MG63 (cell line): ENCODE measurements at regions not wholly inside any gene's neighbourhood (a gene's known extent, or its start where the extent isn't known, plus 50 kb on each side); places are given as distances from the start of the nearest gene placed in this dataset.
"Not testable (repeated sequence)": the region's sequence is repeated elsewhere in the genome, so short reads cannot be mapped to it uniquely, and the experiment has no call there.

ENCODE experiments used
- DNase-seq: peaks from one replicate; pipeline ENCODE4 v3.0.0-alpha.2; 2020
- H3K27me3 ChIP-seq: fragments of 250-450 bp; sonication (Bioruptor Pico); 2 replicates; pipeline ENCODE4 v1.5.1; 2020; ENCODE audit warnings: mild to moderate bottlenecking, moderate library complexity
- H3K36me3 ChIP-seq: fragments of 250-450 bp; sonication (Bioruptor Pico); 2 replicates; pipeline ENCODE4 v1.5.1; 2020; ENCODE audit warnings: mild to moderate bottlenecking, moderate library complexity
- H3K4me3 ChIP-seq: fragments of 250-450 bp; sonication (Bioruptor Pico); 2 replicates; pipeline ENCODE4 v1.5.1; 2020; ENCODE audit warnings: mild to moderate bottlenecking, moderate library complexity
- H3K9me3 ChIP-seq: fragments of 250-450 bp; sonication (Bioruptor Pico); 2 replicates; pipeline ENCODE4 v1.5.1; 2020; ENCODE audit warnings: mild to moderate bottlenecking, moderate library complexity

GRCh38 chr1:66424530-66424929 lies 109.4 kb upstream of the SGIP1 start:
- not testable (repeated sequence) for H3K27me3 ChIP-seq, H3K36me3 ChIP-seq, H3K4me3 ChIP-seq, DNase-seq, H3K9me3 ChIP-seq

- H3K9me3 ChIP-seq: peaks cover 17% of the 10 kb centered on the region
- H3K27me3 ChIP-seq: no peaks in the 10 kb centered on the region
- H3K4me3 ChIP-seq: no peak overlapping the region
- DNase-seq: no peak
- H3K36me3 ChIP-seq: no peaks in the 10 kb centered on the region
These were observed 107.6 kb upstream of the SGIP1 start for GRCh38 chr1:66426239-66426853.

GRCh38 chr1:66430815-66431214 lies 103.1 kb upstream of the SGIP1 start:
- DNase-seq, H3K36me3 ChIP-seq, H3K27me3 ChIP-seq, H3K4me3 ChIP-seq: not testable (repeated sequence)
- H3K9me3 ChIP-seq: peaks cover 20% of the 10 kb centered on the region

DNA sequence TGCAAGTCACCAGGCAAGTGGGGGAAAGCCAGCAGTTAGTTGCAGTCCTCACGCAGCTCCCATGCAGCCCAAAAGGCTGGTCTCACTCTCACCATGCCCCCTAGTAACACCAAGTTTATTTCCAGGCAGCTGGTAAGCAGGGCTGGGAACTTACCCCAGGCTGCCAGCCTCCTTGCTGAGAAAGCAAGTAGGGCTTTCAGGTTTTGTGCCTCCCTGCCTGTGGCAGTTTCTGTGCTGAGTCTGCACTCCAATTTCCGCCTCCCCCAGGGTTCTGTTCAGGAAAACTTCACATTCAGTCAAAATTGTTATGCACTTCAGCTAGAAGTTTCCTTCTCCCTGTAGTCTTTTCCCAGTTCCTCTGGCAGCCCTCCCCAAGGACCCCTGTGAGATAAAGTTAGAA lies 102.0 kb upstream of the SGIP1 start:
- DNase-seq: no peak
- Histone ChIP-seq H3K9me3 (peaks cover 20% of the 10 kb centered on the region), H3K4me3 (no peak overlapping the region), H3K27me3 (no peaks in the 10 kb centered on the region), H3K36me3 (no peaks in the 10 kb centered on the region)

DNA sequence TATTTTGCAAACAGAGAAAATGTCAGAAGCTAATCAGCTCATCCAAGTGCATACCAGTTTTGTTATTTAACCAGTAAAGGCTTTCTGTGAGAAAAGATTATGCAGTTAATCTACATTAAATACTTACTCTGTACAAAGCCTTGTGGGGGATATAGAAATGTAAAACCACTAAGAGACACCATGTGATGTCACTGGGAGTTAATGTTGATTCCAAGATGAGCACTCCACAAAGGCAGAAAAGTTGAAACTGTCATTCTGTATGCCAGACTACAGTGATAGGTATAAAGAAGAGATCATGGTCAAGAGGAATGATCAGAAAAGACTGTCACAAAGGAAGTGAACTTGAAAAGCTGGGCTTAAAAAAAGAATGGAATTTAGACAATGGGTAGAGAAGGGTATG lies 100.3 kb upstream of the SGIP1 start:
- no peak overlapping the region for H3K4me3 ChIP-seq
- no peaks in the 10 kb centered on the region for H3K36me3 ChIP-seq
- no peaks in the 10 kb centered on the region for H3K27me3 ChIP-seq
- DNase-seq: no peak
- peaks cover 17% of the 10 kb centered on the region for H3K9me3 ChIP-seq

GRCh38 chr1:66434096-66434495 lies 99.9 kb upstream of the SGIP1 start:
- DNase-seq: no peak
- Histone ChIP-seq H3K4me3 (no peak overlapping the region), H3K9me3 (peaks cover 17% of the 10 kb centered on the region), H3K27me3 (no peaks in the 10 kb centered on the region), H3K36me3 (no peaks in the 10 kb centered on the region)

GRCh38 chr1:66435541-66435940 lies 98.4 kb upstream of the SGIP1 start:
- Histone ChIP-seq H3K9me3 (peaks cover 9% of the 10 kb centered on the region), H3K36me3 (no peaks in the 10 kb centered on the region), H3K4me3 (no peak overlapping the region), H3K27me3 (no peaks in the 10 kb centered on the region)
- no peak for DNase-seq

GRCh38 chr1:66436378-66437135 lies 97.4 kb upstream of the SGIP1 start:
- H3K27me3 ChIP-seq: no peaks in the 10 kb centered on the region
- no peaks in the 10 kb centered on the region for H3K36me3 ChIP-seq
- H3K4me3 ChIP-seq: no peak overlapping the region
- H3K9me3 ChIP-seq: peaks cover 1% of the 10 kb centered on the region; the same call in 1 of the 2 replicates
- DNase-seq: peak; percentile 89

GRCh38 chr1:66437136-66437401 lies 96.9 kb upstream of the SGIP1 start:
- Histone ChIP-seq H3K36me3 (no peaks in the 10 kb centered on the region), H3K4me3 (no peak overlapping the region), H3K27me3 (no peaks in the 10 kb centered on the region), H3K9me3 (no peaks in the 10 kb centered on the region)
- DNase-seq: no peak

DNA sequence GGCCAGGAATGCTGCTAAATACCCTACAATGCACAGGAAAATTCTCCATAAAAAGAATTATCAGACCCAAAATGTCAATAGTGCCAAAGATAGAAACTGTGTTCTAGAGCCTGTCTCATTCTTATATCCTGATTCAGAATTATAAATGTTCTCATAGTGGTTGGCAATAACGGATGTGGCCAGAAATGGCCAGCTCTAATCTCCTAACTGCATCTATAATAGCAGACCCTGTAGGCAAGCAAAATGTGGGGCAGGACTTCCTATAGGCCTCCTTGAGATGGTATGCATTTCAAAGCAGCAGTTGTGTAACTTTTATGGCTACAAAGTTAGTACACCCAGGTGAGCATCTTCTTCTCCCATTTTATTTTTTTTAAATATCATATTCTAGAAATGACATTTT lies 95.9 kb upstream of the SGIP1 start:
- H3K4me3 ChIP-seq: no peak overlapping the region
- H3K9me3 ChIP-seq: no peaks in the 10 kb centered on the region
- peak; percentile 5 for DNase-seq
- no peaks in the 10 kb centered on the region for H3K27me3 ChIP-seq
- H3K36me3 ChIP-seq: no peaks in the 10 kb centered on the region

GRCh38 chr1:66438501-66438900 lies 95.5 kb upstream of the SGIP1 start:
- DNase-seq: peak; percentile 3
- no peaks in the 10 kb centered on the region for H3K36me3 ChIP-seq
- H3K4me3 ChIP-seq: peak overlapping the region; percentile 9; the same call in 1 of the 2 replicates
- H3K9me3 ChIP-seq: no peaks in the 10 kb centered on the region
- H3K27me3 ChIP-seq: no peaks in the 10 kb centered on the region

GRCh38 chr1:66439031-66439740 lies 94.8 kb upstream of the SGIP1 start:
- no peaks in the 10 kb centered on the region for H3K9me3 ChIP-seq
- no peaks in the 10 kb centered on the region for H3K27me3 ChIP-seq
- H3K4me3 ChIP-seq: peak overlapping the region; percentile 9; the same call in 1 of the 2 replicates
- DNase-seq: peak; percentile 20
- H3K36me3 ChIP-seq: no peaks in the 10 kb centered on the region

- Histone ChIP-seq H3K36me3 (no peaks in the 10 kb centered on the region), H3K4me3 (no peak overlapping the region), H3K27me3 (no peaks in the 10 kb centered on the region), H3K9me3 (no peaks in the 10 kb centered on the region)
- DNase-seq: no peak
These were observed 90.2 kb upstream of the SGIP1 start for GRCh38 chr1:66443793-66444192.

DNA sequence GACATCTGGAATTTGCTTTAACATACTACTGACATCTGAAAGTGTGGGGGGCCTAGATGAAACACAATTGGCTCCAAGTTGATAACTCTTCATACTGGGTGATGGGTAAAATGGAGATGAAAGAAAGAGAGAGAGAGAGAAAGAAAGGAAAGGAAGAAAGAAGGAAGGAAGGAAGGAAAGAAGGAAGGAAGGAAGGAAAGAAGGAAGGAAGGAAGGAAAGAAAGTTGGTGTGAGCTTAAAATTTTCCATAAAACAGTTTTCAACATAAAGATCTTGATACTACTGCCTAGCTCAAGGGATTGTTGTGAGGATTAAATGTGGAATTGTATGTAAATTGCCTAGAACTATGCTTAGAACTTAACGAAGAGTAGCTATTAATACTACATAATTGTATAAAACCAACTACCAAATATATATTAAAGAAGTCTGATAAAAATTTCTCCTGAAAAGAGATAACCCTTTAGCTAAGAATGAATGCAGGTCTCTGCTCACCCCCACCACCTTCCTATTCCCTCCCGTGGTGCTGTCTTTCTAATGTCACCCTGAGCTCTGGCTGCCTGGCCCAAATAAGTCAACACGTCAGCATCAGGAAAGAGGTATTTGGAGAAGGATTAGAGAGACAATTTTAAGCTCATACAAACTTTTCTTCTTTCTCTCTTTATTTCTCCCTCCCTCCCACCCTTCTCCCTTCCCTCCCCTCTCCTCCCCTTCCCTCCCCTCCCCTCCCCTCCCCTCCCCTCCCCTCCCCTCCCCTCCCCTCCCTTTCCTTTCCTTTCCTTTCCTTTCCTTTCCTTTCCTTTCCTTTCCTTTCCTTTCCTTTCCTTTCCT lies 89.3 kb upstream of the SGIP1 start:
- H3K27me3 ChIP-seq: no peaks in the 10 kb centered on the region

GRCh38 chr1:66445492-66446181 lies 88.3 kb upstream of the SGIP1 start:
- Histone ChIP-seq H3K36me3 (no peaks in the 10 kb centered on the region), H3K27me3 (no peaks in the 10 kb centered on the region), H3K9me3 (no peaks in the 10 kb centered on the region), H3K4me3 (no peak overlapping the region)
- DNase-seq: no peak

More for the DNA sequence above, 89.3 kb upstream of the SGIP1 start:
- Histone ChIP-seq H3K9me3 (no peaks in the 10 kb centered on the region), H3K4me3 (no peak overlapping the region), H3K36me3 (no peaks in the 10 kb centered on the region)
- DNase-seq: no peak

DNA sequence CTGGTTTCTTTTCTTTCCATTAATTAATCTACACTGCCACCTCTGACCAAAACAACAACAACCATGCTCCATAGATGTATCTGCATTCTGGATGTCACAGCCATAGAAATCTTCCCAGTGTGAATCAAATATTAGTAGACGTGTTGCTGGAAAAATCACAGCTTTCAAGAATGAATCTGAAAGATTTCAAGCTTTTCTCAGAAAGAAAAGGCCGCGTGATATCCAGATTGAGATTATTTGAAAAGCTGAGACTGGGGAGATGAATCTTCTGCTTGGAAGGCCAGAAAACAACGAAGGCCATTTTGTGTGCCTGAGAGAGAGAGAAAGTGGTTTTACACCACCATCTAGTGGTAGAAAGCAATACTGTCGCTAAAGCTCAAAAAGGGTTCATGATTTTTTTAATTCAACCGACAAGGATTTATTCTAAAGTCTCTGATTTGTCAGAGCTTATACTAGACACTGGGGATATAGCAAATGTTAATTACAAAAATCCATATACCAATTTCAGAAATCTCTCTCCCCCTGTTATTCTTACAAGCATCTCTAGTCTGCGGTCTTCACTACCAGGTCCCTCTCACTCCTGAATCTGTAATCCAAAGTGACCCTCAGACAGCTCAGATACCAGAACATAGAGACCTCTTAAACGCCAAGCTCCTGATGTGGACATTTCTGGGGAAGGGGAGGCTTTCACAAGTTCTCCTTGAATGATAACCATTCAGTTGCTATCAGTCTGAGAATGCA lies 87.5 kb upstream of the SGIP1 start:
- no peaks in the 10 kb centered on the region for H3K9me3 ChIP-seq
- no peak overlapping the region for H3K4me3 ChIP-seq
- no peaks in the 10 kb centered on the region for H3K36me3 ChIP-seq
- no peaks in the 10 kb centered on the region for H3K27me3 ChIP-seq
- no peak for DNase-seq
